IMR-90 (cell line): ENCODE measurements at regions not wholly inside any gene's neighbourhood (a gene's known extent, or its start where the extent isn't known, plus 50 kb on each side); places are given as distances from the start of the nearest gene placed in this dataset.
"Not testable (repeated sequence)": the region's sequence is repeated elsewhere in the genome, so short reads cannot be mapped to it uniquely, and the experiment has no call there.

Source experiments
- BHLHE40 ChIP-seq: fragments of 150-350 bp; IDR thresholded peaks from 2 replicates; pipeline ENCODE4 v1.6.1; 2016; ENCODE audit warnings: mild to moderate bottlenecking, low read depth, low read length
- CEBPB ChIP-seq: IDR thresholded peaks from 2 replicates; pipeline ENCODE4 v1.6.1; 2012; ENCODE audit warnings: low read depth, low read length, improper control_type of control experiment
- CHD1 ChIP-seq: IDR thresholded peaks from 2 replicates; pipeline ENCODE4 v1.6.1; 2012; ENCODE audit warnings: low read depth, low read length, improper control_type of control experiment
- CTCF ChIP-seq: conservative IDR thresholded peaks from 2 replicates; pipeline ENCODE4 v1.5.1; 2012; ENCODE audit warnings: mild to moderate bottlenecking, low read depth, low read length, improper control_type of control experiment
- ELK1 ChIP-seq: fragments of 150-350 bp; IDR thresholded peaks from 2 replicates; pipeline ENCODE4 v1.6.1; 2016; ENCODE audit warnings: low read depth, mild to moderate bottlenecking, low read length, moderate library complexity, borderline replicate concordance
- FOS ChIP-seq: fragments of 150-350 bp; IDR thresholded peaks from 2 replicates; pipeline ENCODE4 v1.6.1; 2016; ENCODE audit warnings: low read depth, low read length
- MAFK ChIP-seq: IDR thresholded peaks from 2 replicates; pipeline ENCODE4 v1.6.1; 2012; ENCODE audit warnings: low read depth, low read length, improper control_type of control experiment
- MAZ ChIP-seq: IDR thresholded peaks from 2 replicates; pipeline ENCODE4 v1.6.1; 2012; ENCODE audit warnings: low read depth, mild to moderate bottlenecking, low read length, improper control_type of control experiment, moderate library complexity, borderline replicate concordance
- MXI1 ChIP-seq: IDR thresholded peaks from 2 replicates; pipeline ENCODE4 v1.6.1; 2012; ENCODE audit warnings: low read depth, mild to moderate bottlenecking, low read length, moderate library complexity, borderline replicate concordance
- POLR2A ChIP-seq: IDR thresholded peaks from 2 replicates; pipeline ENCODE4 v1.6.1; 2012; ENCODE audit warnings: mild to moderate bottlenecking, low read depth, low read length
- RAD21 ChIP-seq: IDR thresholded peaks from 2 replicates; pipeline ENCODE4 v1.6.1; 2012; ENCODE audit warnings: low read length, improper control_type of control experiment
- RFX5 ChIP-seq: IDR thresholded peaks from 2 replicates; pipeline ENCODE4 v1.8.0; 2012; ENCODE audit warnings: low read depth, mild to moderate bottlenecking, low read length, moderate library complexity
- SMC3 ChIP-seq: fragments of 150-350 bp; IDR thresholded peaks from 2 replicates; pipeline ENCODE4 v1.6.1; 2016; ENCODE audit warnings: low read depth, mild to moderate bottlenecking, antibody characterized with exemption, low read length, moderate library complexity
- USF2 ChIP-seq: fragments of 150-350 bp; IDR thresholded peaks from 2 replicates; pipeline ENCODE4 v1.6.1; 2017; ENCODE audit warnings: mild to moderate bottlenecking, antibody characterized with exemption, low read length, low read depth

GRCh38 chr18:59039040-59039320 is 100.7 kb upstream of the SEC11C start:
- TF ChIP-seq RAD21, CTCF, POLR2A, BHLHE40, MXI1, MAZ, SMC3, USF2, FOS, CHD1, RFX5, CEBPB, MAFK, ELK1: not testable (repeated sequence)
